HG02885 (cell line): ENCODE measurements at regions not wholly inside any gene's neighbourhood (a gene's known extent, or its start where the extent isn't known, plus 50 kb on each side); places are given as distances from the start of the nearest gene placed in this dataset.
"Not testable (repeated sequence)": the region's sequence is repeated elsewhere in the genome, so short reads cannot be mapped to it uniquely, and the experiment has no call there.

Experiments
- ATAC-seq: cut with Tn5 transposase; IDR thresholded peaks from one replicate; pipeline ENCODE4 v1.9.1; 2021; ENCODE audit warnings: mild to moderate bottlenecking; ENCODE audit not compliant: unreplicated experiment, poor library complexity

- ATAC-seq: no peak
Observed at GRCh38 chr4:149983401-149983800, 94.8 kb upstream of the DCLK2 start.

- ATAC-seq: no peak
Observed at GRCh38 chr4:149983931-149984330, 94.3 kb upstream of the DCLK2 start.

- no peak for ATAC-seq
Observed at GRCh38 chr4:149985981-149986380, 92.3 kb upstream of the DCLK2 start.

- no peak for ATAC-seq
Observed at GRCh38 chr4:149986917-149987316, 91.3 kb upstream of the DCLK2 start.

- no peak for ATAC-seq
Observed at GRCh38 chr4:149987330-149988086, 90.7 kb upstream of the DCLK2 start.

- ATAC-seq: no peak
Observed at GRCh38 chr4:149988087-149988410, 90.2 kb upstream of the DCLK2 start.

- ATAC-seq: no peak
Observed at GRCh38 chr4:149993030-149993429, 85.2 kb upstream of the DCLK2 start.

GRCh38 chr4:149995134-149995756 is 83.0 kb upstream of the DCLK2 start:
- ATAC-seq: no peak

GRCh38 chr4:149997881-149998421 is 80.3 kb upstream of the DCLK2 start:
- ATAC-seq: peak; percentile 48

GRCh38 chr4:149999485-150000074 is 78.7 kb upstream of the DCLK2 start:
- ATAC-seq: peak; percentile 69

- no peak for ATAC-seq
Observed at GRCh38 chr4:150001815-150002214, 76.4 kb upstream of the DCLK2 start.

GRCh38 chr4:150002561-150002960 is 75.7 kb upstream of the DCLK2 start:
- ATAC-seq: no peak

GRCh38 chr4:150004481-150004880 is 73.8 kb upstream of the DCLK2 start:
- ATAC-seq: no peak

- ATAC-seq: no peak
Observed at GRCh38 chr4:150005537-150005936, 72.7 kb upstream of the DCLK2 start.

- ATAC-seq: no peak
Observed at GRCh38 chr4:150006197-150006596, 72.0 kb upstream of the DCLK2 start.

- ATAC-seq: no peak
Observed at GRCh38 chr4:150007512-150007911, 70.7 kb upstream of the DCLK2 start.

GRCh38 chr4:150008546-150008945 is 69.7 kb upstream of the DCLK2 start:
- ATAC-seq: no peak

GRCh38 chr4:150009533-150009932 is 68.7 kb upstream of the DCLK2 start:
- ATAC-seq: no peak

GRCh38 chr4:150010525-150011126 is 67.6 kb upstream of the DCLK2 start:
- ATAC-seq: peak; percentile 66

- no peak for ATAC-seq
Observed at GRCh38 chr4:150012851-150013360, 65.3 kb upstream of the DCLK2 start.

- ATAC-seq: not testable (repeated sequence)
Observed at GRCh38 chr4:150015910-150016309, 62.3 kb upstream of the DCLK2 start.
